ENCODE measurements at regions not wholly inside any gene's neighbourhood (a gene's known extent, or its start where the extent isn't known, plus 50 kb on each side); places are given as distances from the start of the nearest gene placed in this dataset.

- POLR2A ChIA-PET: no interaction called here
- no peak overlapping the region for H3K27ac Mint-ChIP-seq
- no peaks in the 10 kb centered on the region for H3K9me3 Mint-ChIP-seq
- no peak for DNase-seq
- CTCF ChIA-PET: no interaction called here
- H3K4me3 Mint-ChIP-seq: no peak overlapping the region
- H3K27me3 Mint-ChIP-seq: no peaks in the 10 kb centered on the region
- H3K36me3 Mint-ChIP-seq (ENCODE audit: low read depth): no peaks in the 10 kb centered on the region
- TF ChIP-seq, protein P1, sequence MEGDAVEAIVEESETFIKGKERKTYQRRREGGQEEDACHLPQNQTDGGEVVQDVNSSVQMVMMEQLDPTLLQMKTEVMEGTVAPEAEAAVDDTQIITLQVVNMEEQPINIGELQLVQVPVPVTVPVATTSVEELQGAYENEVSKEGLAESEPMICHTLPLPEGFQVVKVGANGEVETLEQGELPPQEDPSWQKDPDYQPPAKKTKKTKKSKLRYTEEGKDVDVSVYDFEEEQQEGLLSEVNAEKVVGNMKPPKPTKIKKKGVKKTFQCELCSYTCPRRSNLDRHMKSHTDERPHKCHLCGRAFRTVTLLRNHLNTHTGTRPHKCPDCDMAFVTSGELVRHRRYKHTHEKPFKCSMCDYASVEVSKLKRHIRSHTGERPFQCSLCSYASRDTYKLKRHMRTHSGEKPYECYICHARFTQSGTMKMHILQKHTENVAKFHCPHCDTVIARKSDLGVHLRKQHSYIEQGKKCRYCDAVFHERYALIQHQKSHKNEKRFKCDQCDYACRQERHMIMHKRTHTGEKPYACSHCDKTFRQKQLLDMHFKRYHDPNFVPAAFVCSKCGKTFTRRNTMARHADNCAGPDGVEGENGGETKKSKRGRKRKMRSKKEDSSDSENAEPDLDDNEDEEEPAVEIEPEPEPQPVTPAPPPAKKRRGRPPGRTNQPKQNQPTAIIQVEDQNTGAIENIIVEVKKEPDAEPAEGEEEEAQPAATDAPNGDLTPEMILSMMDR (IDR thresholded peaks at IDR 0.05): no peak
- H3K4me1 Mint-ChIP-seq (ENCODE audit: low read depth): no peaks in the 10 kb centered on the region
- ATAC-seq: no peak
- intact Hi-C loops (cut with micrococcal nuclease): no loop called here
Measured at GRCh38 chr1:57506941-57507340, 83.1 kb upstream of the DAB1 start.

DNA sequence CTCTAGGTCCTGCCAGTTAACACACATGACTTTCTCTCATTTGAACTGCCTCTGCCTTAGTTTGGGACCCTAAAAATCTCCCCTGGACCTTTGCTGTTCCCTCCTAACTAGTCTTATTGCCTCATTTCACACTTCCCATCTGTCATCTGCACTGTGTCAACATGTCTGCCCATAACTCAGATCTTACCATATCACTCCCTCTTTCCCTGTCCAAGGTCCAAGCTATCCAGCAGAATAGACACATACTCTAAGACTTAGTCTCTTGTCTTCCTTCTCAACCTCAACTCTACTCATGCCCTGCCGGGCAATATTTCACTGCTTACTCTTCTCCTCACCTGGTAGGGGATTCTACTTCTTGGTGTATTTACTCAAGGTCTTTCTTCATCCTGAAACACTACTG lies 79.5 kb upstream of the DAB1 start:
- intact Hi-C loops (cut with micrococcal nuclease): no loop called here
- no peaks in the 10 kb centered on the region for H3K4me1 Mint-ChIP-seq (ENCODE audit: low read depth)
- DNase-seq: no peak
- H3K9me3 Mint-ChIP-seq: no peaks in the 10 kb centered on the region
- no peak for ATAC-seq
- POLR2A ChIA-PET: no interaction called here
- TF ChIP-seq, protein P1 (IDR thresholded peaks at IDR 0.05): no peak
- no peak overlapping the region for H3K4me3 Mint-ChIP-seq
- CTCF ChIA-PET: no interaction called here
- H3K27ac Mint-ChIP-seq: no peak overlapping the region
- H3K36me3 Mint-ChIP-seq (ENCODE audit: low read depth): no peaks in the 10 kb centered on the region
- H3K27me3 Mint-ChIP-seq: no peaks in the 10 kb centered on the region

GRCh38 chr1:57500136-57500830 lies 76.4 kb upstream of the DAB1 start:
- TF ChIP-seq, protein P1 (IDR thresholded peaks at IDR 0.05): no peak
- ATAC-seq: no peak
- intact Hi-C loops (cut with micrococcal nuclease): no loop called here

DNA sequence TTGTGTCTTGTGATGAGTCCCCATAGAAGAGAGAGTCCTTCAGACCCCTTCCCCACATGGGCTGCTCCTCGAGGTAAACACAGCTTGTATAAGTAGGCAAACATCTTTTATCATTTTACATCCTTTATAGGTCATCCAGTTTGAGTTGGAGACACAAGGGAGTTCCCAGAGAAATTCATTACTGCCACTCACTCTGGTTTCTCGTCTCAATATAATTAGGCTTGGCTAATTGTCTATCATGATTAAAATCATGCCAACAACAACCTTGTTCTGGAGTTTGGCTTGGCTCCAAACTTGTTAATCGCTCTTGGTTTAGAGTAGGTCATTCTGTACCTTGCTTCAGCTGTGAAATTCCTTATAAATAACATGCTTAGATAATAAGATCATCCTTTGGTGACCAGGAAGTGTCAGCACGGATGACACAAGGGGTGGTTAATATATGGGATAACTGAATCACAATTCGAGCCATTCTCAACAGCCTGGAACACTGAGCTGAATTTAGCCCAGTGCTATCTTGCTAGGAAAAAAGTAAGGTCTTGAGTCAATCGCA lies 70.7 kb upstream of the DAB1 start:
- CTCF ChIA-PET: no interaction called here
- intact Hi-C loops (cut with micrococcal nuclease): no loop called here
- TF ChIP-seq, protein P1 (IDR thresholded peaks at IDR 0.05): no peak
- no peak overlapping the region for H3K27ac Mint-ChIP-seq
- no peaks in the 10 kb centered on the region for H3K9me3 Mint-ChIP-seq
- no peaks in the 10 kb centered on the region for H3K4me1 Mint-ChIP-seq (ENCODE audit: low read depth)
- POLR2A ChIA-PET: no interaction called here
- H3K36me3 Mint-ChIP-seq (ENCODE audit: low read depth): no peaks in the 10 kb centered on the region
- H3K4me3 Mint-ChIP-seq: no peak overlapping the region
- no peak for ATAC-seq
- no peaks in the 10 kb centered on the region for H3K27me3 Mint-ChIP-seq
- no peak for DNase-seq

More at GRCh38 chr1:57500136-57500830, 76.4 kb upstream of the DAB1 start:
- no peaks in the 10 kb centered on the region for H3K9me3 Mint-ChIP-seq
- no peaks in the 10 kb centered on the region for H3K4me1 Mint-ChIP-seq (ENCODE audit: low read depth)
- DNase-seq: no peak
- no peak overlapping the region for H3K27ac Mint-ChIP-seq
- ChIA-PET CTCF (interaction anchor here (1.4 kb wide), 1 partner anchor 12 kb away, joined by 3 read pairs; no protein-coding TSS in a partner anchor), POLR2A (no interaction called here)
- H3K36me3 Mint-ChIP-seq (ENCODE audit: low read depth): no peaks in the 10 kb centered on the region
- H3K27me3 Mint-ChIP-seq: no peaks in the 10 kb centered on the region
- H3K4me3 Mint-ChIP-seq: no peak overlapping the region

DNA sequence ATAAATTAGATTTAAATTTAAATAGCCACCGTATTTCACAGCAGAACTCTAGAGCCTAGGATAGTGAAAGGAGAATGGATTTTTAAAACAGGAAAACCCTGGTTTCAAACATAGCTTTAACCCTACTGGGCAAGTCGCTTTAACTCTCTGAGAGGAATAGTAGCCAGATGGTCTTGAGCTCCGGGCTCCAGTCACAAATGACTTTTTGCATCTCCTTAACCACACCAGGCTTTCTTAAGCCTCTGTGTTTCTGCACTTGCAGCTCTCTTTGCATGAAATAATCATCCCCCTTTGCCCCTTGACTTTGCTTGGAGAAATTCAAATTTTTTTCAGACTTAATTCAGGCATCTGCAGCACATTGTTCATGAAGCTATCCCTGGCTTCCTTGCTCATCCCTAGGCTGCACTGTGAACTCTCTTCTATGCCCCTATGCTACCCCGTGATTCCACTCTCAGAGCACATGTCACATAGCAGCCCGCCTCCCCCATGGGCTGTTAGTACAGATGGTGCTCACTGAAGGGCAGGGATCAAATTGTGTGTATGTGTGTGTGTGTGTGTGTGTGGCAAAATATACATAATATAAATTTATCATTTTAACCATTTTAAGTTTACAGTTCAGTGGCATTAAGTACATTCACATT lies 68.8 kb upstream of the DAB1 start:
- intact Hi-C loops (cut with micrococcal nuclease): no loop called here
- ChIA-PET POLR2A (no interaction called here), CTCF (no interaction called here)
- Mint-ChIP-seq H3K36me3 (ENCODE audit: low read depth) (no peaks in the 10 kb centered on the region), H3K9me3 (no peaks in the 10 kb centered on the region), H3K4me1 (ENCODE audit: low read depth) (no peaks in the 10 kb centered on the region), H3K27me3 (no peaks in the 10 kb centered on the region), H3K4me3 (no peak overlapping the region), H3K27ac (no peak overlapping the region)
- TF ChIP-seq, protein P1 (IDR thresholded peaks at IDR 0.05): no peak
- DNase-seq: no peak
- no peak for ATAC-seq
